HG03066 (cell line): ENCODE measurements at regions not wholly inside any gene's neighbourhood (a gene's known extent, or its start where the extent isn't known, plus 50 kb on each side); places are given as distances from the start of the nearest gene placed in this dataset.
"Not testable (repeated sequence)": the region's sequence is repeated elsewhere in the genome, so short reads cannot be mapped to it uniquely, and the experiment has no call there.

Experiments used
- ATAC-seq: cut with Tn5 transposase; IDR thresholded peaks from one replicate; pipeline ENCODE4 v1.9.1; 2021; ENCODE audit warnings: low read depth; ENCODE audit not compliant: unreplicated experiment

DNA sequence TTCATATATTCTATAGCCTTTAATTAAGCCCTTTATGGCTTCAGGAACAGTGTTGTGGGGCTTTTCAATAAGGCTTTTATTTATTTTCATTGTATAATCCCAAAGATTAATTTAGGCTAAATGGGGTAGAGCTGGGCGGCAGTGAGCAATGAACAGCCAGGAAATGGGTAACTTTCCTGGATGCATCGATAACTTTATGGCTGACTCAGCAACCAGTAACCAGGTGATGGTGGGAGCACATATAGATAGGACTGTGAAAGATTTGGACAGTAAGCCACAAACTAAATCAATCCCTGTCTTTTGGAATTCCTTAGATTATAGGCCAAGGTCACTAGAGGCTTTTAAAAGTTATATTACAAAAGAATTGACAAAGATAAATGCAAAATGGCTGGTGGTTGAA, 1260.6 kb upstream of the CELF4 start:
- no peak for ATAC-seq

DNA sequence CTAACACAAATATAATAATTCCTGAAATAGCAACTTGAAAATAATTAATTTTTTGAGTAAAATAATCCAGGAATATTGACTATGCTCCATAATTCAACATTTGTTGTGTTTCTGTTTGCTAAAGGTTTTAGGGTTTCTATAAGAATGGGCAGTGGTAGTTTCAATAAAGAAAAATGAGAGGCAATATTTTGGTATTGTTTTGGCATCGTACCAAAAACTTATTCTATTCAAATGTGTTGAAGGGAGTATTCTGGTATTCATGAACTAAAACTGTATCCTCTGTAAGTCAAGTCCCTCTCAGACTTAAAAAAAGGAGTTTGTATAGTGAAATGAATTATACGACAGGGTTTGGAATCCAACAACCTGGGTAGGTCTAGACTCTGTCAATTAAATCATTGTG, 1245.6 kb upstream of the CELF4 start:
- no peak for ATAC-seq

DNA sequence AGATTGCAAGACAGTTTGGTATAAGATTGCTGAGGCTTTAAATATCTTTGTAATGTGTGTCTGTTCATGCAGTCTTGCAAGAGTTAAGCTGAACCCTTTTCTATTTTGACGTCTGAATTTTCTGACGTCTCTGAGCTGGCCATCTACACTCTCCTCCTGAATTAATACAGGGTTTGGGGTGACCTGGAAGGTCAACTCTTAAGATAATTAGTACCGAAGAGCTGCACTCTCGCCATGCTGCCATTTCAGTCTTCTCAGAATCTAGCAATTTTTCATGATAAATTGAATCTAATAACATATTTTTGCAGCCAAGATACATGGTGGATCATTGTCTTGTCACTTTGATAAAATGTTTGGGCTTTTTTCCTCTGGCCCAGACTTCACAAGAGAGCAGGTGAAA, 1245.2 kb upstream of the CELF4 start:
- ATAC-seq: no peak

GRCh38 chr18:38807915-38808314, 1242.3 kb upstream of the CELF4 start:
- ATAC-seq: no peak

DNA sequence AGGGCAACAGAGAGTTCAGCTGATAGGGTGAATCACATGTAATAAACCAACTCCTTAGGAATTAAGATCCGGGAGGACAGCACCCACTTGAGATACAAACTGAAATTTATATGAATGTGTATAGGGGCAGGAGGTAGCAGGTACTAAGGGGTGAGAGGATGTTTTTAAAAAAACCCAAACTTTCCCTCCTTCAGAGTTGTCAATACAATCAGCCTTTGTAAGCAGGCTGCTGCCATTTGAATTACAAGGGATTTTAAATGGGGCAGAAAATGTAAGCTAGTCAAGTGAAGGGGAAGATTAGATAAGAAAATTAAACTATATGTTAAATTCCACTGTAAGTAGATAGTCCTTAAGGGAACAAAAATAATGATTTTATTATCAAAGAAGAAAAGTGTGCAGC, 1239.7 kb upstream of the CELF4 start:
- no peak for ATAC-seq

GRCh38 chr18:38801640-38802039, 1236.0 kb upstream of the CELF4 start:
- no peak for ATAC-seq

DNA sequence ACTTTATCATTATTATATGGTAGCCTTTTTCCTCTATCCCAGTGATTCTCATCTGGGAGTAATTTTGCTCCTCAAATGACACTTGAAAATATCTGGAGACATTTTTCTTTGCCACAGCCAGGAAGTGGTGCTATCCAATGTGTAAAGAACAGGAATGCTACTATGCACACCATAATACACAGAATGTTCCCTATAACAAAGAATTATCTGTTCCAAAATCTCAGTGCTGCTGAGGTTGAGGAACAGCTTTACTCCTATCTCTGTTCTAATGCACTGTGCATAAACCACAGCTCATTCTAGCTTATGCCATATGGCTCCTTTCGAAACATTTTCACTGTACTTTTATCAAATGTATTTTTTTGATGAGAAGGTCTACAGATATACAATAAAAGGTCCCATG, 1231.2 kb upstream of the CELF4 start:
- ATAC-seq: no peak

- ATAC-seq: no peak
Measured at GRCh38 chr18:38792731-38793130, 1227.1 kb upstream of the CELF4 start.

- no peak for ATAC-seq
Measured at GRCh38 chr18:38790786-38791185, 1225.2 kb upstream of the CELF4 start.

- no peak for ATAC-seq
Measured at GRCh38 chr18:38790303-38790702, 1224.7 kb upstream of the CELF4 start.

DNA sequence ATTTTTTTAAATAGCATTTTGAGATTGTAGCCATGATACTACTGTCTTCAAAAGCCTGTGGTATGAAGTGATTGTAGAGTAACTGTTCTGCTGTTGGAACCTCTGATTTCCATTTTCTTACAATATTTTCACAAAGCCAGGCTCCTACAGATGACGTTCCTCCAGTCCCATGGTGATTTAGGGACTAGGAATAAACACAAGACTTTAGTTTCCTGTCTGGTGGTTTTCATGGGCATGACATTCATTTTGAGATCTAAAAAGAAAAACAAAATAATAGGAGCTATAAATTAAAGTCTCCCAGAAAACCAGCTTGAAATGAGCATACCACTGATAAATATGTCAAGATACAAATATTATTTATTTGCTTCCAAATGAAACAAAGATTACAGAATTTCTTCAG, 1223.5 kb upstream of the CELF4 start:
- ATAC-seq: no peak

- no peak for ATAC-seq
Measured at GRCh38 chr18:38786906-38787305, 1221.3 kb upstream of the CELF4 start.

GRCh38 chr18:38771620-38772019, 1206.0 kb upstream of the CELF4 start:
- ATAC-seq: not testable (repeated sequence)

DNA sequence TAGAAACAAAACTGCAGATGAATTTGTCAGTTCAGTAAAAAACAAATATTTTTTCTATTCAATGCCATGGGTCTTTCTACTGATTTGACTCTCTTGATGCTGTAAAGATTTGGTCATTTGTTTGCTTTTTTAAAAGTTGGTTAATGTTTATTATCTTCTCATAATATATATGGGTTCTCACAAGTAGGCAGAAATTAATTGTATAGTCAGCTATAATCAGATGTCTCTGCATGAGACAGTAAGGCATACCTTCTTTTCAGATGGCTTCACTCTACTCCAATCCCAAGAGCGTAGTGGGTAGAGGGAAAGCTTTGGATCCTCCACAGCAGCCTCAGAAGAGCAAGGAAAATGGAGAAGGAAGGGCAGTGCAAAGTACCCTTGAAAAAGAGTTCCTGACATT, 1202.9 kb upstream of the CELF4 start:
- ATAC-seq: no peak

DNA sequence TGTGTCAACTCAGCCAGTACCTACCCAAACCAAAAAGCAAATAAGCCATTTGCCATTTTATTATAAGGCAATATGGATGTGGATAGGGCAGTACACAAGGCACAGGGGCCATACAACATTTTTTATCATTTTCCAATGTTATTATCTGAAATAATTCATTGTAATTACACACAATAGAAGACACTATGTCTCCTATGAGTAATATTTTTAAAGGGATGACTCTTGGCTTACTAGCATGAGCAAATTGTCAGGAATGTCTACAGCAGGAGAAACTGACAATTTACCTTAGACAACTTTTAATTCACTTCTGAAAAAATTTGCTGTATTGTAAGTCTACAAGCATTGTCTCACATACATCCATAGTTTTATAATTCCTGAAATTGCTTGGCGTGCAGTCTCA, 1193.9 kb upstream of the CELF4 start:
- ATAC-seq: no peak

- ATAC-seq: no peak
Measured at GRCh38 chr18:38756436-38756835, 1190.8 kb upstream of the CELF4 start.

GRCh38 chr18:38752430-38752829, 1186.8 kb upstream of the CELF4 start:
- no peak for ATAC-seq

GRCh38 chr18:38751898-38752297, 1186.3 kb upstream of the CELF4 start:
- no peak for ATAC-seq

DNA sequence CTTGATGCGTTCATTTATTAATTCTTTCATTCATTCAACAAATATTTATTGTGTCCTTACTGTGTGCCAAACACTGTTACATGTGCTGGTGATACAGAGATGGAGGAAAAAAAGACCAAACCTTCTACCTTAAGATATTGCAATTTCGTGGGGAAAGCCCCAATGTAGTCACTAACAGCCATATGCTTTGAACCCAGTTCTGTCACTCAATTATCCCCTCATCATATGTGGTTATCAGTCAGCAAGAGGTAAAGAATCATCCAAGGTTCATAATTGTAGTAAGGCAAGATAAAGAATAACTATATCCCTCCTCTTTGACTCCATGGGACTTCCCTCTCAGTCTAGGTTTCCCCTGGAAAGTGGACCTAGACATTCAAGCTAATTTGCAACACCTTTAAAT, 1185.6 kb upstream of the CELF4 start:
- no peak for ATAC-seq

- ATAC-seq: no peak
Measured at GRCh38 chr18:38750751-38751150, 1185.2 kb upstream of the CELF4 start.

DNA sequence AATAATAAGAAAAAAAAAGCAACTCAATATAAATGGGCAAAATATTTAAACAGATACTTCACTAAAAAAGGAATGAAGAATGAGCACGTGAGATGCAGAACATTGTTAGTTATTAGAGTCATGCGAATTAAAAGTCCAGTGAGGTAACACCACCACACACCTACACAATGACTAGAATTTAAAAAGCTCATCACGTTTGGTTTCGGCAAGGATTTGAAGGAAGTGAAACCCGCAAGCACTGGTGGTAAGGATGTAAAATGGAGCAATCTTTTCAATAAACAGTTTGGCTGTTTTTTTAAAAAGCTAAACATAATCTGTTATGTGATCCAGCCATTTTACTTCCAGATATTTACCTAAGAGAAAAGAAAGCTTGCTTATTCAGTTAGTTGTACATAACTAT, 1181.6 kb upstream of the CELF4 start:
- no peak for ATAC-seq

DNA sequence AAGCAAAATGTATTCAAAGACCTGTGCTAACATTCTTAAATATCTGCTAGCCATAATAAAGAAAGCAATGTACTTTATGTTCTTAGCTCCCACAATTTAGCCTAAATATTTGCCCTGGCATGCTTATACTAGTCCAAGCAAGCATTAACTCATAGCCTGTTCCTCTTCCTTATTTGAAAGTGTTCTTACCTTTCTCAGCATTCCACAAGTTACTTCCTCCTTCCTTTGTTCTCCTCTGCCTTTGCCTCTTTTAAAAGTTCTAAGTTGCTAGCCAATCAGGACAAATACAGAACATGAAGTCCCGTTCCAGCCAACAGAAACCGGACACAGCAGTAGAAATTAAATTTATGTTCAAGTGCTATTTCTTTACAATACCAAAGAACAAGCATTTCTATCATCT, 1154.6 kb upstream of the CELF4 start:
- not testable (repeated sequence) for ATAC-seq

DNA sequence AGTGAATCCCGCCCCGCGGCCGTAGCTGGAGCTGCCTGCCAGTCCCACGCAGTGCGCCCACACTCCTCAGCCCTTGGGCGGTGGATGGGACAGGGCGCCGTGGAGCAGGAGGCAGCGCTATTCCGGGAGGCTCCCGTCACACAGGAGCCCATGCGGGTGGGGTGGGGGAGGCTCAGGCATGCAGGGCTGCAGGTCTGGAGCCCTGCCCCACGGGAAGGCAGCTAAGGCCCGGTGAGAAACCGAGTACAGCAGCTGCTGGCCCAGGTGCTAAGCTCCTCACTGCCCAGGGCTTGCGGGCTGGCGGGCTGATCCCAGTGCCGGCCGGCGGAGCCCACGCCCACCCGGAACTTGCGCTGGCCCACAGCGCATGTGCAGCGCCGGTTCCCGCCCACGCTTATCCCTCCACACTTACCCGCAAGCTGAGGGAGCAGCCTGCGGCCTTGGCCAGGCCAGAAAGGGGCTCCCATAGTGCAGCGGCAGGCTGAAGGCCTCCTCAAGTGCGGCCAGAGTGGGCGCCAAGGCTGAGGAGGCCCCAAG, 1152.8 kb upstream of the CELF4 start:
- ATAC-seq: no peak
